ENCODE measurements at regions not wholly inside any gene's neighbourhood (a gene's known extent, or its start where the extent isn't known, plus 50 kb on each side); places are given as distances from the start of the nearest gene placed in this dataset.
"Not testable (repeated sequence)": the region's sequence is repeated elsewhere in the genome, so short reads cannot be mapped to it uniquely, and the experiment has no call there.

DNA sequence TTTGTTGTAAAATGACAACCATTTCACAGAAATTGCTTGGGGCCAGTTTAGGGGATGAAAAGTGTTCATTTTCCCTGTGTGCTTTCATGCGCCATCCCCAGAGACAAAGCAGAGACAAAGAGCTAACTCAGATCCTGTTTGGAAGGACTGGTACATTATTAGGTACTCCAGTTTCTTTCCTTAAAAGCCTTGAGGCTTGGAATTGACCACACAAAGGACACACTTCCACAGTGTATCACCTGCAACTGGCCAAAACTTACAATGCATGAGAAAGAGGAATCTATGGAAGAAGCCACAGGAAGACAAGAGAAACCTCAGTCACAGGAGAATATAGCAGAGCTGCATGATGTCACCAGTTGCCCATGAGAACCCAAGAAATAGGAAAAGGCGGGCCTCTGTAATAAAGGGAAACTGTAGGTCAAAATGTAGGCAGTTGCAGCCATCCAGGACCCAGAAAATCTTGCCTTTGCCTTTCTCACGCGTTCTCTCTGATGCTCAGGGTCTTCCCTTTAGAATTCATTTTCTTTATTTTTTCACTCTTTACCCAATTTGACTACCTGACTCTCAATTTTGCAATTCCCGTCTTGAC is 339.0 kb downstream of the RMST start:
- DNase-seq, result no peak

DNA sequence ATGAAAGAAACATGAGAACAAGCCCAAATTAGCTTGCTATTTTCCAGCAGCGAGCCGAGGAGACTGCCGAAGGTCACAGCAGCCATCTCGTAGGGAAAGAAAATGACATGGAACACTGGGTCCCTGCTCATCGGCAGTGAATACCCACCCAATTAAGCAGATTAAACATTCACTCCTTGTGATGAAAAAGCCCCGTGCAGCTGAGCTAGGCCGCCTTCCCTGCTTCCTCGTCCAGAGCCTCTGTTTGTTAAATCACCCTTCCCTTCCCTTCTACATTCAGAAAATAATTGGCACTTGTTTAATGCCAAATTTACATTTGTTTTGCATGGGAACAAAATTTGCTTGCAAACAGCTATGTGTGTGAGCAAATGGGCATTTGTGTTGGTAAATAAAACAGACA is 342.5 kb downstream of the RMST start:
- DNase-seq, result no peak

GRCh38 chr12:97813301-97813700 is 350.7 kb downstream of the RMST start:
- DNase-seq, result no peak

DNA sequence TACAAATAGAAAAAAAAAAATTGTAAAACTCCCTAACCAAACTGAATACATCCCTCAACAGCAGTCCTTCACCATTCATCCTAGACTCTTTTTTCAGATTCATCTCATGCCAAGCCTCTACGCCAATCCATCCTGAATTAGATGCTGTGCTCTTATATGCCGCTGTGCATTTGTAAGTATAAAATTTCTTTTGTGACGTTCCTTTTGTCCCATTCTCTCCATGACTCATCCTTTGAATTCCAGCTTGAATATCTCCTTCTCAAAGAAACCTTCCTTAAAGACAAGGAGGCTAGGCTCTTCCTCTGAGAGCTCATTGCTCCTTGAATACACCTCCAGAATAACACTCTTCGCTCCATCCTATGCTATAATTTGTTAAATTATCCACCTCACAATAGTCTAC is 359.2 kb downstream of the RMST start:
- DNase-seq, result no peak

- no peak for DNase-seq
These were observed 372.9 kb downstream of the RMST start for GRCh38 chr12:97835541-97835940.

DNA sequence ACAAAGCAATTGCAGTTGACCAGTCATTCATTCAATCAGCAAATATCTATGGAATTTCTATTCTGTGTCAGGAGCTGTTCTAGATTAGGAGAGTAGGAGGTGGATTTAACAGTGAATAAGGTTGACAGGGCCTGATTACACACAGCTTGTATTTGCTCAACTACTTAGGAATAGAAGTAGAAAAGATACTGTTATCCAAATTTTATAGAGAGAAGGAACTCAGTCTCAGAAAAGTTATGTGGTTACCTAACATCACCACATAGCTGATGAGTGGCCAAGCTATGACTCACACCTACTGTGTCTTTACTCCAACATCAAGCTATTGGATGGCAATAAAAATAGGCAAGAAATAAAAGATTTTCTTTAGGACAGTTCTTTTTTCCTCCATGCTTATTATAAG is 374.8 kb downstream of the RMST start:
- no peak for DNase-seq

DNA sequence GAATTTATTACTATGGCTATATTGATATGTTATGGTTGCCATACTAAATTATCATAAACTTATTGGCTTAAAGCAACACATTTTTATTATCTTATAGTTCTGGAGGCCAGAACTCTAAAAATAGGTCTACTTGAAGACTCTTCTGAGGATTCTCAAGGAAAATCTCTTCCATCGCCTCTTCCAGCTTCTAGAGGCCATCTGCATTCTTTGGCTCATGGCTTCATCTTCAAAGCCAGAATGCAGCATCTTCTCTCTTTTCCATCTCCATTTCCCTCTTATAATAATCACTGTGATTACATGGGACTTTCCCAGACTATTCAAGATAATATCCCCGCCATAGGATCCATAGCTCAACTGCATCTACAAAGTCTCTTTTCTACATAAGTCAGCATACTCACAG is 385.4 kb downstream of the RMST start:
- no peak for DNase-seq

- no peak for DNase-seq
These were observed 391.9 kb downstream of the RMST start for GRCh38 chr12:97854477-97854876.

DNA sequence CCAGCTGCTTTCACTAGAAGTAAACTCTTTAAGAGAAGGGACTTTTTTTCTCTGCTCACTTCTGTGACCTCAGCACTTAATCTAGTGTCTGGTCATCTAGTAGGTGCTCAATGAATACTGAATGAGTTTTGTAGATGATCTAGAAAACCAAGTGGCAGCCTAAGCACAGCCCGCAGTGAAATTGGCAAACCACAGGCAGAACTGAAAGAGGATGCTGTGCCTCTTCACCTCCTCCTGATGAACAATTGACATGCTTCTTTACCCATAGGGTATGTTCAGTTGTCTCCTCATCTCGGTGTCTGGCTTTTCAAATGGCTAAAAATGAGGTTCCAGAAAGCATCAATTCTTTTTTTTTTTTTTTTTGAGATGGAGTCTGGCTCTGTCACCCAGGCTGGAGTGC is 399.5 kb downstream of the RMST start:
- no peak for DNase-seq

- DNase-seq, result no peak
These were observed 412.5 kb downstream of the RMST start for GRCh38 chr12:97875064-97875463.

DNA sequence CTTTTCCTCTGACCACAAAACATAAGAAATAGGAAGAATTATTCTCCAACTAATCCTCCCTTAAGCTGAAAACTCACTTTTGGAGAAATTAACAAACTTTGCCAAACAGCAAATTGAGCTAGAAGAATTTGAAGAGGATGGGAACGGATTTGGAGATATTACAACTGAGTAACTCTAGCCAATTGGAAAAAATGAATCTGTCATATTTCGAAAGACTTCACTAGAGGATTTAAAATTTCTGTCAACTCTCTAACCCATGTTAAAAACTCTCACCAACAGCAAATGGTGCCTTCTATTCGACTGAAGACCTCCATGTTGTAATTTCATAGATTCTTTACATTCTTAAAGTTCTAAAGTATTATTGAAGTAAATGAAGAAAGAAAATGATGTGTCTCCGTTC is 414.2 kb downstream of the RMST start:
- no peak for DNase-seq

- no peak for DNase-seq
These were observed 414.8 kb downstream of the RMST start for GRCh38 chr12:97877404-97877803.

DNA sequence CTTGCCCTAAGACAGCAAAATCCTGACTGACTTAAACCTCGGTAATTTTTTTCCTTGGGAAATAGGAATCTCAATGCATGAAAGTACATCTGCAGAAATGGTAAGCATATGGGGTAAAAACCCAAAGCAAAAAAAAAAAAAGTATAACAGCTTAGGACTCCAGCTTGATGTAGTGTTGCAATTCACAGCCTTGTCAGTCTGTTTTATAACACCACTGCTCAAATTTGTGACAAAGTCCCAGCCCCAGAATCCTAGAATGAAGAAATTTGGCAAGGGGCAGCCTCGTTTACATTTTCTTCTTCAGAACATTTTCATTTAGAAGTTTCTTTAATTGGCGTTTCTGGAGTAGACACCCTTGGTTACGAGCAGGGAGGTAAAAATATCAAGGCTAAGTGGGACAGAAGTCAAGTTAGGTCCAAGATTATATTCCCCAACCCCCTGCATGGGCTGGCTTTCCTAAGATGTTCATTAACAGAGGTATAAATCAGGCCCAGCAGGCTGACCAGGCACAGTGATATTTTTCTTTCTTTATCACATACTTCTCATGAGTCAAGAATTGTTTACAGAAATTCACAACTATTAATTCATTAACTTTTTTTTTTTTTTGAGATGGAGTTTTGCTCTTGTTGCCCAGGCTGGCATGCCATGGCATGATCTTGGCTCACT is 424.0 kb downstream of the RMST start:
- DNase-seq, result no peak

GRCh38 chr12:97897881-97898280 is 435.3 kb downstream of the RMST start:
- not testable (repeated sequence) for DNase-seq

DNA sequence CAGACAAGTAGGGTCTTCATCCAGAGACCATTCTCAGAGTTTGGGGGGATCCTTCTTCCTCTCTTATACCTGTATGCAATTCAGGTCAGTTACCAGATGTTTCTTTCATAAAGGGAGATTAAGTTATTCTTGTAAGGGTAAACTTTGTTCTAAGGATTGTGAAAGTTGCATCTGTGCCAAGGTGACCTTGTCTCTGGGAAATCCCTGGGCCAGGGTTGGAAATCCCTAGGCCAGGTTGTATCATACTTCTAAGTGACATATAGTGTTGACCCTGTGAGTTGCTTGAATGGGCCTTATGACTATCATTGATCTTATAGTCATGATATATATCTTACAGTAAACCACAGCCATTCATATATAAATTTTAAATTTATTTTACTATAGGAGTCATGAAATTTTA is 436.9 kb downstream of the RMST start:
- no peak for DNase-seq

- DNase-seq, result no peak
These were observed 437.4 kb downstream of the RMST start for GRCh38 chr12:97899956-97900355.

GRCh38 chr12:97903356-97903755 is 440.8 kb downstream of the RMST start:
- DNase-seq, result no peak

GRCh38 chr12:97907504-97907903 is 444.9 kb downstream of the RMST start:
- no peak for DNase-seq

- no peak for DNase-seq
These were observed 448.0 kb downstream of the RMST start for GRCh38 chr12:97910559-97910958.

DNA sequence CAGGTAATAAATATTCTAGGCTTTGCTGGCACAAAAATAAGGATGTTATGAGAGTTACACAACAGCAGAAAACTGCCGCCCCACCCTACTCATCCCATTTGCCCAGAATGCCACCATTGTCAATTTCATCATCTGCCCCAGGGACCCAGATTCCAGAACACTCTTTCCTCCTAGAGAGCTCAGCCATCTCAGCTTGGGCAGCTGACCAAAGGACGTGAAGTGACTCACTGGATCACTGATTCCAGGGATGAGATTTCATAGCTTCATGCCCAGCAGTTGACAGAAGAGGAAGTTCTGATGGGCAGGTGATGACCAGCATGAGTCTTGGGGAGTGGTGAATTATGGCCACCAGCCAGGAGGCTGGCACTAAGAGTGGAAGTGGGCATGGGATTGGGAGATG is 450.3 kb downstream of the RMST start:
- DNase-seq, result no peak

DNA sequence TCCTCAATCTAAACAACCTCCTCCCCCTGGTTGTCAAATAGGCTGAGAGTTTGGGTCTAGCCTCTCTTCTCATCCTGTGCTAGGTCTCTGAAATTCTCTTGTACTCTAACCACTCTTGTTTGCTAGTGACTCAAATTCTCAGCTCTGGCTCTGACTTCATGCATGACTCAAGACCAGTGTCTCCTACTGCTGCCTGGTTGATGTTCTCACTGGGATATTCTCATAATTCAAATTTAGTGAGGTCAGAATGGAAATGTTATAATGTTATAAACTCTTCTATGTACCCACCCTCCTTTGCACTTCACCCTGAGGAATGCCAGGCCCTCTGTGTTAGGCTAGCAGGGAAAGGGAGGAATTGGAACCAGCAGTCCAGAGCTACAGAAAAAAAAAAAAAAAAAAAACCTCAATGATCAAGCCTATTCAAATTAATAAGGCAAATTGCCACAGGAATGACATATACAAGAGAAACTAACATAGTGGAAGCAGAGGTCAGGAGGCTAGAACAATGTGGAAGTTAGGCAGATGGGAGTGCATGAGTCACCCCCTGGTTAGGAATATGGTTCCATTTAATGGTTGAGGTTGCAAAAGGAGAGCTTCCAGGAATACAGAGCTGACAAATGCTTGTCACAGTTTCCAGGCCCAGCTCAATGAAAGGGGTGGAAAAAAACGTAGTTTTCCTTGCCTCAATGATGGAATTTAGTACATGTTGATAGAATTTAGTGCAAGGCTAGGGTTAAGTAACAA is 459.5 kb downstream of the RMST start:
- DNase-seq, result no peak

DNA sequence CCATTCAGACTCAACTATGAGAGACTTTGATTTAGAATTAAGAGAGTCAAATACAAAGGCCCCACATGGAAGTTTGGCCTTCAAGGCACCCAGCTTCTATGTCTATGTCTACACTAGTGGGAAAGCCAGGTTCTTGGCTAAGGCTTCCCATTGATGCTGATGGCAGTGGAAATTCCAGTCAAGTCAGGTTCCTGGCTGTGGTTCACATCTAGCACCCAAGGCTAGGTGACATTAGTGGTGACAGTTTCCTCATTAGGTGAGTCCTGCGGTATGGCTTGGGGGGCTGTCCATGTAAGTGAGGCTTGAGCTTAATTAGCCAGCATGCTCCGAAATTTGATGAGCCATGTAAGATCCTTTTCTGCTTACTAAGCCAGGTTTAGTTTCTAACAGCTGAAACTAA is 460.9 kb downstream of the RMST start:
- no peak for DNase-seq

GRCh38 chr12:97924122-97924521 is 461.5 kb downstream of the RMST start:
- DNase-seq, result no peak

GRCh38 chr12:97927977-97928376 is 465.4 kb downstream of the RMST start:
- no peak for DNase-seq
